ENCODE measurements at regions not wholly inside any gene's neighbourhood (a gene's known extent, or its start where the extent isn't known, plus 50 kb on each side); places are given as distances from the start of the nearest gene placed in this dataset.

DNA sequence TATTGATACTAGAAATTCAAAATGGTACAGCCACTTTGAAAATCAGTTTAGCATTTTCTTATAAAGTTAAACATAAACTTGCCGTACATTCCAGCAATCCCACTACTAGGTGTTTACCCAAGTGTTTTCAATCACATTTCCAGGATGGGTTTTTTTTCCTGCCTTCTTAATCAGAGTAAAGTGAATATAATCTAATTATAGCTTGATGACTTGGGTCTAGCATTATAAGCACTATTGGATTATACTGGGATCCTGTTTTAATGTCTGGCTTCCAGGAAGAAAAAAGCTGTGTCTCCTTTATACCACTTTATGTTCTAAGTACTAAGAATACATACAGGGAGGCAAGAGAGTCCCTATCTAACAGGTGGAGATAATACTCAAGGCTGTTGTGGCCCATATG is 103.3 kb upstream of the KLHL13 start:
- in situ Hi-C loops (cut with HindIII; ENCODE audit: extremely low pct_ligation_motif_present, low pct_unique_long_range_greater_than_20kb) = no loop called here
- no peaks in the 10 kb centered on the region for H3K9me3 ChIP-seq (ENCODE audit: low read length)
- no peak overlapping the region for H3K9ac ChIP-seq (ENCODE audit: insufficient read depth, low read depth, low read length)
- no peaks in the 10 kb centered on the region for H3K79me2 ChIP-seq (ENCODE audit: insufficient read depth, low read length)
- DNase-seq (ENCODE audit: low spot score) (no peak), FAIRE-seq (no peak), ATAC-seq (no peak)
- H3K4me2 ChIP-seq (ENCODE audit: low read depth, low read length) = no peak overlapping the region
- no peaks in the 10 kb centered on the region for H3K4me1 ChIP-seq (ENCODE audit: insufficient read depth, low read length)
- BruUV-seq (replicated peaks) = no TSS peak
- POLR2A ChIA-PET = no interaction called here
- CTCF ChIA-PET (ENCODE audit: low intra/inter-chr PET ratio, low total read pairs) = no interaction called here
- no peaks in the 10 kb centered on the region for H4K20me1 ChIP-seq (ENCODE audit: insufficient read depth, low read length)
- H3K27ac ChIP-seq (ENCODE audit: extremely low read length, insufficient read depth, low read length) = no peak overlapping the region
- no peak overlapping the region for H3K4me3 ChIP-seq (replicated peaks in 1 of 3; ENCODE audit: insufficient read depth in 1 of 3, low read depth in 2 of 3, low read length in 3 of 3)
- no peaks in the 10 kb centered on the region for H3K27me3 ChIP-seq (ENCODE audit: control insufficient read depth in 1 of 2, insufficient read depth in 2 of 2, low read length in 2 of 2)
- 58% methylated on average over 1 of the region's 1 CpG for WGBS (ENCODE audit: low lambda C conversion rate)
- intact Hi-C loops (cut with micrococcal nuclease; ENCODE audit: unreplicated experiment) = loop anchor here (10.0 kb wide), 1 partner anchor 225 kb away; no protein-coding TSS in a partner anchor
- H3K36me3 ChIP-seq (replicated peaks in 1 of 2; ENCODE audit: control insufficient read depth in 1 of 2, insufficient read depth in 2 of 2, low read length in 2 of 2) = no peaks in the 10 kb centered on the region
- H2AFZ ChIP-seq (ENCODE audit: low read length) = no peak overlapping the region
- TF ChIP-seq RBM39 (IDR thresholded peaks at IDR 0.05; ENCODE audit: low read depth, low read length, poor library complexity, severe bottlenecking) (no peak), HIVEP1 (CRISPR knock-in tag; IDR thresholded peaks at IDR 0.05) (no peak), GABPB1 (CRISPR knock-in tag; IDR thresholded peaks at IDR 0.05) (no peak), ZNF567 (CRISPR knock-in tag; IDR thresholded peaks at IDR 0.05; ENCODE audit: borderline replicate concordance) (no peak), PHF21A (CRISPR knock-in tag; IDR thresholded peaks at IDR 0.05) (no peak), SETDB1 (CRISPR knock-in tag; IDR thresholded peaks at IDR 0.05; ENCODE audit: borderline replicate concordance) (no peak), ADNP (CRISPR knock-in tag; IDR thresholded peaks at IDR 0.05) (no peak), ZBTB7A (CRISPR knock-in tag; IDR thresholded peaks at IDR 0.05) (no peak), RBM22 (optimal IDR thresholded peaks at IDR 0.05; ENCODE audit: low read length) (no peak)
- TF ChIP-seq, protein P1, sequence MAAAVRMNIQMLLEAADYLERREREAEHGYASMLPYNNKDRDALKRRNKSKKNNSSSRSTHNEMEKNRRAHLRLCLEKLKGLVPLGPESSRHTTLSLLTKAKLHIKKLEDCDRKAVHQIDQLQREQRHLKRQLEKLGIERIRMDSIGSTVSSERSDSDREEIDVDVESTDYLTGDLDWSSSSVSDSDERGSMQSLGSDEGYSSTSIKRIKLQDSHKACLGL (CRISPR knock-in tag; IDR thresholded peaks at IDR 0.05) = no peak
- TF ChIP-seq, protein P2, sequence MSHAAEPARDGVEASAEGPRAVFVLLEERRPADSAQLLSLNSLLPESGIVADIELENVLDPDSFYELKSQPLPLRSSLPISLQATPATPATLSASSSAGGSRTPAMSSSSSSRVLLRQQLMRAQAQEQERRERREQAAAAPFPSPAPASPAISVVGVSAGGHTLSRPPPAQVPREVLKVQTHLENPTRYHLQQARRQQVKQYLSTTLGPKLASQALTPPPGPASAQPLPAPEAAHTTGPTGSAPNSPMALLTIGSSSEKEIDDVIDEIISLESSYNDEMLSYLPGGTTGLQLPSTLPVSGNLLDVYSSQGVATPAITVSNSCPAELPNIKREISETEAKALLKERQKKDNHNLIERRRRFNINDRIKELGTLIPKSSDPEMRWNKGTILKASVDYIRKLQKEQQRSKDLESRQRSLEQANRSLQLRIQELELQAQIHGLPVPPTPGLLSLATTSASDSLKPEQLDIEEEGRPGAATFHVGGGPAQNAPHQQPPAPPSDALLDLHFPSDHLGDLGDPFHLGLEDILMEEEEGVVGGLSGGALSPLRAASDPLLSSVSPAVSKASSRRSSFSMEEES (CRISPR knock-in tag; IDR thresholded peaks at IDR 0.05) = no peak
- TF ChIP-seq, protein P3, sequence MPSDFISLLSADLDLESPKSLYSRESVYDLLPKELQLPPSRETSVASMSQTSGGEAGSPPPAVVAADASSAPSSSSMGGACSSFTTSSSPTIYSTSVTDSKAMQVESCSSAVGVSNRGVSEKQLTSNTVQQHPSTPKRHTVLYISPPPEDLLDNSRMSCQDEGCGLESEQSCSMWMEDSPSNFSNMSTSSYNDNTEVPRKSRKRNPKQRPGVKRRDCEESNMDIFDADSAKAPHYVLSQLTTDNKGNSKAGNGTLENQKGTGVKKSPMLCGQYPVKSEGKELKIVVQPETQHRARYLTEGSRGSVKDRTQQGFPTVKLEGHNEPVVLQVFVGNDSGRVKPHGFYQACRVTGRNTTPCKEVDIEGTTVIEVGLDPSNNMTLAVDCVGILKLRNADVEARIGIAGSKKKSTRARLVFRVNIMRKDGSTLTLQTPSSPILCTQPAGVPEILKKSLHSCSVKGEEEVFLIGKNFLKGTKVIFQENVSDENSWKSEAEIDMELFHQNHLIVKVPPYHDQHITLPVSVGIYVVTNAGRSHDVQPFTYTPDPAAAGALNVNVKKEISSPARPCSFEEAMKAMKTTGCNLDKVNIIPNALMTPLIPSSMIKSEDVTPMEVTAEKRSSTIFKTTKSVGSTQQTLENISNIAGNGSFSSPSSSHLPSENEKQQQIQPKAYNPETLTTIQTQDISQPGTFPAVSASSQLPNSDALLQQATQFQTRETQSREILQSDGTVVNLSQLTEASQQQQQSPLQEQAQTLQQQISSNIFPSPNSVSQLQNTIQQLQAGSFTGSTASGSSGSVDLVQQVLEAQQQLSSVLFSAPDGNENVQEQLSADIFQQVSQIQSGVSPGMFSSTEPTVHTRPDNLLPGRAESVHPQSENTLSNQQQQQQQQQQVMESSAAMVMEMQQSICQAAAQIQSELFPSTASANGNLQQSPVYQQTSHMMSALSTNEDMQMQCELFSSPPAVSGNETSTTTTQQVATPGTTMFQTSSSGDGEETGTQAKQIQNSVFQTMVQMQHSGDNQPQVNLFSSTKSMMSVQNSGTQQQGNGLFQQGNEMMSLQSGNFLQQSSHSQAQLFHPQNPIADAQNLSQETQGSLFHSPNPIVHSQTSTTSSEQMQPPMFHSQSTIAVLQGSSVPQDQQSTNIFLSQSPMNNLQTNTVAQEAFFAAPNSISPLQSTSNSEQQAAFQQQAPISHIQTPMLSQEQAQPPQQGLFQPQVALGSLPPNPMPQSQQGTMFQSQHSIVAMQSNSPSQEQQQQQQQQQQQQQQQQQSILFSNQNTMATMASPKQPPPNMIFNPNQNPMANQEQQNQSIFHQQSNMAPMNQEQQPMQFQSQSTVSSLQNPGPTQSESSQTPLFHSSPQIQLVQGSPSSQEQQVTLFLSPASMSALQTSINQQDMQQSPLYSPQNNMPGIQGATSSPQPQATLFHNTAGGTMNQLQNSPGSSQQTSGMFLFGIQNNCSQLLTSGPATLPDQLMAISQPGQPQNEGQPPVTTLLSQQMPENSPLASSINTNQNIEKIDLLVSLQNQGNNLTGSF (CRISPR knock-in tag; IDR thresholded peaks at IDR 0.05) = no peak
- TF ChIP-seq, protein P4, sequence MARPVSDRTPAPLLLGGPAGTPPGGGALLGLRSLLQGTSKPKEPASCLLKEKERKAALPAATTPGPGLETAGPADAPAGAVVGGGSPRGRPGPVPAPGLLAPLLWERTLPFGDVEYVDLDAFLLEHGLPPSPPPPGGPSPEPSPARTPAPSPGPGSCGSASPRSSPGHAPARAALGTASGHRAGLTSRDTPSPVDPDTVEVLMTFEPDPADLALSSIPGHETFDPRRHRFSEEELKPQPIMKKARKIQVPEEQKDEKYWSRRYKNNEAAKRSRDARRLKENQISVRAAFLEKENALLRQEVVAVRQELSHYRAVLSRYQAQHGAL (CRISPR knock-in tag; IDR thresholded peaks at IDR 0.05; ENCODE audit: not compliant biosample characterization) = no peak
- TF ChIP-seq, protein P5, sequence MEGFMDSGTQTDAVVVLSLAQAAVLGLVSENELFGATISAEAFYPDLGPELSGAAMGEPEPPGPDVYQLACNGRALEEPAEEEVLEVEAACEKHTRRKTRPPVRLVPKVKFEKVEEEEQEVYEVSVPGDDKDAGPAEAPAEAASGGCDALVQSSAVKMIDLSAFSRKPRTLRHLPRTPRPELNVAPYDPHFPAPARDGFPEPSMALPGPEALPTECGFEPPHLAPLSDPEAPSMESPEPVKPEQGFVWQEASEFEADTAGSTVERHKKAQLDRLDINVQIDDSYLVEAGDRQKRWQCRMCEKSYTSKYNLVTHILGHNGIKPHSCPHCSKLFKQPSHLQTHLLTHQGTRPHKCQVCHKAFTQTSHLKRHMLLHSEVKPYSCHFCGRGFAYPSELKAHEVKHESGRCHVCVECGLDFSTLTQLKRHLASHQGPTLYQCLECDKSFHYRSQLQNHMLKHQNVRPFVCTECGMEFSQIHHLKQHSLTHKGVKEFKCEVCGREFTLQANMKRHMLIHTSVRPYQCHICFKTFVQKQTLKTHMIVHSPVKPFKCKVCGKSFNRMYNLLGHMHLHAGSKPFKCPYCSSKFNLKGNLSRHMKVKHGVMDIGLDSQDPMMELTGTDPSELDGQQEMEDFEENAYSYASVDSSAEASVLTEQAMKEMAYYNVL (CRISPR knock-in tag; IDR thresholded peaks at IDR 0.05; ENCODE audit: borderline replicate concordance) = no peak
- TF ChIP-seq, protein P6, sequence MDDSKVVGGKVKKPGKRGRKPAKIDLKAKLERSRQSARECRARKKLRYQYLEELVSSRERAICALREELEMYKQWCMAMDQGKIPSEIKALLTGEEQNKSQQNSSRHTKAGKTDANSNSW (CRISPR knock-in tag; IDR thresholded peaks at IDR 0.05; ENCODE audit: borderline replicate concordance) = no peak

All from HepG2 (cell line).